ENCODE measurements at regions not wholly inside any gene's neighbourhood (a gene's known extent, or its start where the extent isn't known, plus 50 kb on each side); places are given as distances from the start of the nearest gene placed in this dataset.

GRCh38 chr9:80369641-80370040 is 797.9 kb downstream of the TLE4 start:
- TF ChIP-seq CTCF (IDR thresholded peaks at IDR 0.05) (no peak), POLR2A (IDR thresholded peaks at IDR 0.05) (no peak), EP300 (IDR thresholded peaks at IDR 0.05; ENCODE audit: low read depth) (no peak)

All from transverse colon (tissue), 3 donors.